Activated T-helper 17 cell treated with anti-CD3 and anti-CD28 coated beads, Interleukin-2, amount 50 U/mL, for 72 hours (primary cell): ENCODE measurements at regions not wholly inside any gene's neighbourhood (a gene's known extent, or its start where the extent isn't known, plus 50 kb on each side); places are given as distances from the start of the nearest gene placed in this dataset.

Experiments used
- ATAC-seq: fragments of 150-1000 bp; cut with Tn5 transposase; replicated peaks from 2 replicates; pipeline ENCODE4 v1.10.0; 2021; ENCODE audit warnings: mild to moderate bottlenecking, moderate library complexity
- H3K27ac Mint-ChIP-seq: one replicate; pipeline ENCODE4 v1.8.0; 2022; ENCODE audit warnings: mixed read lengths
- H3K27me3 Mint-ChIP-seq: one replicate; pipeline ENCODE4 v1.8.0; 2022; ENCODE audit warnings: mixed read lengths
- H3K36me3 Mint-ChIP-seq: one replicate; pipeline ENCODE4 v1.8.0; 2022; ENCODE audit warnings: low read depth, mild to moderate bottlenecking, mixed read lengths
- H3K4me1 Mint-ChIP-seq: one replicate; pipeline ENCODE4 v1.8.0; 2022; ENCODE audit warnings: mixed read lengths
- H3K4me3 Mint-ChIP-seq: one replicate; pipeline ENCODE4 v1.8.0; 2022; ENCODE audit warnings: mild to moderate bottlenecking, mixed read lengths
- H3K9me3 Mint-ChIP-seq: one replicate; pipeline ENCODE4 v1.8.0; 2022; ENCODE audit warnings: mixed read lengths

GRCh38 chr14:98888927-98889835 lies 382.8 kb downstream of the BCL11B start:
- Mint-ChIP-seq H3K4me3 (no peak overlapping the region), H3K27me3 (no peaks in the 10 kb centered on the region), H3K27ac (no peak overlapping the region), H3K9me3 (no peaks in the 10 kb centered on the region), H3K36me3 (no peaks in the 10 kb centered on the region), H3K4me1 (peaks cover 8% of the 10 kb centered on the region)
- no peak for ATAC-seq

GRCh38 chr14:98889836-98890185 lies 382.2 kb downstream of the BCL11B start:
- no peak for ATAC-seq
- H3K27ac Mint-ChIP-seq, result no peak overlapping the region
- H3K4me1 Mint-ChIP-seq, result peaks cover 8% of the 10 kb centered on the region
- H3K9me3 Mint-ChIP-seq, result no peaks in the 10 kb centered on the region
- no peaks in the 10 kb centered on the region for H3K27me3 Mint-ChIP-seq
- no peak overlapping the region for H3K4me3 Mint-ChIP-seq
- no peaks in the 10 kb centered on the region for H3K36me3 Mint-ChIP-seq

GRCh38 chr14:98890556-98891340 lies 381.2 kb downstream of the BCL11B start:
- Mint-ChIP-seq H3K27ac (no peak overlapping the region), H3K4me3 (no peak overlapping the region), H3K27me3 (no peaks in the 10 kb centered on the region), H3K9me3 (no peaks in the 10 kb centered on the region), H3K4me1 (peaks cover 8% of the 10 kb centered on the region), H3K36me3 (no peaks in the 10 kb centered on the region)
- no peak for ATAC-seq

- Mint-ChIP-seq H3K9me3 (no peaks in the 10 kb centered on the region), H3K27ac (no peak overlapping the region), H3K4me1 (no peaks in the 10 kb centered on the region), H3K36me3 (no peaks in the 10 kb centered on the region), H3K27me3 (no peaks in the 10 kb centered on the region), H3K4me3 (no peak overlapping the region)
- ATAC-seq, result peak; percentile 32
Observed at GRCh38 chr14:98893675-98894074, 378.3 kb downstream of the BCL11B start.

- Mint-ChIP-seq H3K9me3 (no peaks in the 10 kb centered on the region), H3K27ac (no peak overlapping the region), H3K27me3 (no peaks in the 10 kb centered on the region), H3K4me1 (no peaks in the 10 kb centered on the region), H3K36me3 (no peaks in the 10 kb centered on the region), H3K4me3 (no peak overlapping the region)
- ATAC-seq, result no peak
Observed at GRCh38 chr14:98894600-98894999, 377.4 kb downstream of the BCL11B start.

- Mint-ChIP-seq H3K27me3 (no peaks in the 10 kb centered on the region), H3K36me3 (no peaks in the 10 kb centered on the region)
- ATAC-seq, result no peak
Observed at GRCh38 chr14:98896449-98896848, 375.5 kb downstream of the BCL11B start.

GRCh38 chr14:98897605-98898309 lies 374.2 kb downstream of the BCL11B start:
- no peaks in the 10 kb centered on the region for H3K4me1 Mint-ChIP-seq
- H3K4me3 Mint-ChIP-seq, result no peak overlapping the region
- no peaks in the 10 kb centered on the region for H3K9me3 Mint-ChIP-seq
- no peak overlapping the region for H3K27ac Mint-ChIP-seq
- no peaks in the 10 kb centered on the region for H3K36me3 Mint-ChIP-seq
- H3K27me3 Mint-ChIP-seq, result no peaks in the 10 kb centered on the region
- ATAC-seq, result peak; percentile 26

More at GRCh38 chr14:98896449-98896848, 375.5 kb downstream of the BCL11B start:
- H3K27ac Mint-ChIP-seq, result no peak overlapping the region
- no peaks in the 10 kb centered on the region for H3K9me3 Mint-ChIP-seq
- H3K4me1 Mint-ChIP-seq, result no peaks in the 10 kb centered on the region
- H3K4me3 Mint-ChIP-seq, result no peak overlapping the region

DNA sequence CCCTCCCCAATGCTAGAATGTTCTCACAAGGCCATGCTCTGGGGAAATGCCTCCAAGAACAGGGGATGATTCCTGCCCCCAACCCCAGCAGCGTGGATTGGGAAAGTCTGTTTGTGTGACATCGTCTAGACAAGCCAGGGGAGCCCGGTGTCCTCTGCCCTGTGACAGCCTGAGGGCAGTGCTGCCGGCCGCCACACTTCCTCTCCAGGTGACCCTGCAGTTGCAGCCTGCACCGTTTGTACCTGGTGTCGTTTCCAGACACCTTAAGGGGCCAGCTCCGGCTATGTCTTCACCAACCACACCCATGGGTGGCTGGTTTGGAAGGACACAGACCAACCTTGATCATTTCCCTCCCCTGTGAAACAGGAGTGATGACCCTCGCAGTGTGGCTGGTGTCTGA lies 372.6 kb downstream of the BCL11B start:
- no peak for ATAC-seq
- H3K27me3 Mint-ChIP-seq, result no peaks in the 10 kb centered on the region
- H3K36me3 Mint-ChIP-seq, result no peaks in the 10 kb centered on the region
- no peaks in the 10 kb centered on the region for H3K9me3 Mint-ChIP-seq
- no peak overlapping the region for H3K4me3 Mint-ChIP-seq
- no peak overlapping the region for H3K27ac Mint-ChIP-seq
- H3K4me1 Mint-ChIP-seq, result peaks cover 4% of the 10 kb centered on the region

DNA sequence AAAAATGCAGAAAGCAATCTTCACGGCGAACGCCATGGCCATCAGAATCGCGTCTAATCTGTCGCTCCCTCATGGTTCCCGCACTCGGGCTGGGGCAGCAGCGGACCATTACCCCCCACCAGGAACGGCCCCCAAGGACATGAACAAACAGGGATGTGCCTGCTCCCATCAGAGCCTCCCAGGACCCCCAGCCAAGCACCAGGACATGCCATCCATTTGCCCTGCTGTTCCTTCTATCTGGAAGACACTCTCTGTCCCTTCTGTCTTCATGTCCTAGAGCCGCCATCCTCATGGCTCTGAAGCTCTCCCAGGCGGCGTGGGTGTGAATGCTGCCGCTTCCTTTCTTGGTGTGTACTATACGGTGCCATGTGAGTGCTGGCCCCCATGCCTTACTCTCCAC lies 371.8 kb downstream of the BCL11B start:
- H3K36me3 Mint-ChIP-seq, result no peaks in the 10 kb centered on the region
- no peaks in the 10 kb centered on the region for H3K9me3 Mint-ChIP-seq
- peak overlapping the region; percentile 53 for H3K27ac Mint-ChIP-seq
- H3K4me3 Mint-ChIP-seq, result no peak overlapping the region
- peaks cover 4% of the 10 kb centered on the region for H3K4me1 Mint-ChIP-seq
- ATAC-seq, result no peak
- H3K27me3 Mint-ChIP-seq, result no peaks in the 10 kb centered on the region

- peaks cover 4% of the 10 kb centered on the region for H3K4me1 Mint-ChIP-seq
- ATAC-seq, result no peak
- H3K27me3 Mint-ChIP-seq, result no peaks in the 10 kb centered on the region
- peak overlapping the region; percentile 53 for H3K27ac Mint-ChIP-seq
- H3K36me3 Mint-ChIP-seq, result no peaks in the 10 kb centered on the region
- no peak overlapping the region for H3K4me3 Mint-ChIP-seq
- H3K9me3 Mint-ChIP-seq, result no peaks in the 10 kb centered on the region
Observed at GRCh38 chr14:98900798-98901197, 371.2 kb downstream of the BCL11B start.

GRCh38 chr14:98901511-98902205 lies 370.3 kb downstream of the BCL11B start:
- no peaks in the 10 kb centered on the region for H3K36me3 Mint-ChIP-seq
- H3K9me3 Mint-ChIP-seq, result no peaks in the 10 kb centered on the region
- H3K27me3 Mint-ChIP-seq, result no peaks in the 10 kb centered on the region
- H3K4me1 Mint-ChIP-seq, result peaks cover 4% of the 10 kb centered on the region
- no peak for ATAC-seq
- H3K27ac Mint-ChIP-seq, result peak overlapping the region; percentile 53
- no peak overlapping the region for H3K4me3 Mint-ChIP-seq

DNA sequence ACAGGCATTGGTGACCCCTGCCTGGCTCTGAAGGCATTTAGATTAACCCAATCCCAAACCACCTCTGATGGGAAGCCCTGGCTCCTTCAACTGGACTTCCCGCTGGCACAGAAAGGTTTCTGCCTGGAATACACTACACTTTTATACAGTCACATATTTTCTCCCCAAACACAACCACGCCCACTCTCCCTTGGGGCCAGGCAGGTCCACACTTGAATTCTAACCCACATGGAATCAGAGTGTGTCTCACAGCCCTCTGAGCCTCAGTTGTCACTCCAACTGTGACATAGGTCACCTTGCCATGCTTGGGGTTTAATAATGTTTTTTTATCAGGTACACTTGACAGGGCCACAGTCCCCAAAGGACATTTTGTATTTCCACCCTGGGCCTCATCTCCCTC lies 368.6 kb downstream of the BCL11B start:
- Mint-ChIP-seq H3K4me3 (no peak overlapping the region), H3K36me3 (no peaks in the 10 kb centered on the region), H3K4me1 (peaks cover 4% of the 10 kb centered on the region), H3K27ac (no peak overlapping the region), H3K9me3 (no peaks in the 10 kb centered on the region), H3K27me3 (no peaks in the 10 kb centered on the region)
- ATAC-seq, result no peak

DNA sequence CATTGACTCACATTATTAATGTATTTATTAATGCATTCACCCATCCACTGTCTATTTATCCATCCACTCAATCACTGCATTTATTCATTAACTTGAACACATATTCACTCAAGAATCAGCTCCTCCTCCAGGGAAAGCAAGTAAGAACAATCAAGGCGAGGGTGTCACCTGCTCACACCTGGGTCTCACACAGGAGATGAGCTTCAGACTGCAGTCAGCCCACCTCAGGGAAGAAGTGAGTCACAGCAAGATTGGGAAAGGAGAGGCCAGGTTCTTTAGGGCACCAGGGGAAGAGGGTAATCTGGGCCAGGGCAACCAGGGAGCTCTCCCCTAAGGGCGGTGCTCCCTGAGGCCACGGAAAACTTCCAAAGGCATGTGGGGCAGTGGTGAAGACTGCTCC lies 367.3 kb downstream of the BCL11B start:
- H3K4me3 Mint-ChIP-seq, result no peak overlapping the region
- no peaks in the 10 kb centered on the region for H3K27me3 Mint-ChIP-seq
- peaks cover 4% of the 10 kb centered on the region for H3K4me1 Mint-ChIP-seq
- H3K36me3 Mint-ChIP-seq, result no peaks in the 10 kb centered on the region
- ATAC-seq, result no peak
- no peaks in the 10 kb centered on the region for H3K9me3 Mint-ChIP-seq
- H3K27ac Mint-ChIP-seq, result peak overlapping the region; percentile 16
